ENCODE measurements at regions not wholly inside any gene's neighbourhood (a gene's known extent, or its start where the extent isn't known, plus 50 kb on each side); places are given as distances from the start of the nearest gene placed in this dataset.
"Not testable (repeated sequence)": the region's sequence is repeated elsewhere in the genome, so short reads cannot be mapped to it uniquely, and the experiment has no call there.

DNA sequence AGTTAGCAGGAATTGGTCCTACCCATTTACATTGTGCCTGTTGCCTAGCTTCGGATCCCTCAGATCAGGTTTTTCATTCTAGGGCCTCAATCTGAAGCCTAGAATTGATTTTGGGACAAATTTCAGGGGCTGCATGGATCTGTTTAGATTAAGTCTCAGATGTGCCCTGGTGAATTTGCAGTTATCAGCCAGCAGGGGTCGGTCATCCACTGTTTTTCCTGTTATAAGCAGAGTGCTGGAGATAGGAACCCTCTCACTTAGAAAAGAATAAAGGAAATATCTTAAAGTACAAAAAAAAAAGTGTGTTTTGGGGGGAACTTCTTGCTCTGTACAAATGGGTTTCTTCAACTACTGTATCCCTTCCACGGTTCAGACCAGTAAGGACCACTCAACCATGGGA is 212.5 kb downstream of the BCHE start:
- DNase-seq (ENCODE audit: low spot score): no peak

DNA sequence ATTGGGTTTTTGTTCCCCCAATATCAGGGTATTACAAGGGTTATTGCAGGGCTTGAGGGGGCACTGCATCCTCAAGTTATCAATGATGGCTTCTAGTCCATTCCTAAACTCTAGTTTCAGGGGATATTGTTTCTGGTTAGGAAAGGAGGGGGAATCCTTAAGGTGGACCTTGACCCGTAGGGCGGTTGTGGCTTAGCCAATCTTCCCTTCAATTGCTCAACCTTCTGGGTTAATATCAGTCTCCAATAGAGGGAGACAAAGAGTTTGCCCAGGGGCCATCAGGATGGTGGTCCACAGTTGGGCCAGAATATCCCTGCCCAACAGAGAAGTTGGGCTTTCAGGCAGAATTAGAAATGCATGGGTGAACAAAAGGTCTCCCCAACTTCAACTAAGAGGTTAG is 214.9 kb downstream of the BCHE start:
- no peak for DNase-seq (ENCODE audit: low spot score)

- DNase-seq (ENCODE audit: low spot score): no peak
Measured at GRCh38 chr3:165619069-165619468, 218.2 kb downstream of the BCHE start.

GRCh38 chr3:165617134-165617533 is 220.1 kb downstream of the BCHE start:
- no peak for DNase-seq (ENCODE audit: low spot score)

DNA sequence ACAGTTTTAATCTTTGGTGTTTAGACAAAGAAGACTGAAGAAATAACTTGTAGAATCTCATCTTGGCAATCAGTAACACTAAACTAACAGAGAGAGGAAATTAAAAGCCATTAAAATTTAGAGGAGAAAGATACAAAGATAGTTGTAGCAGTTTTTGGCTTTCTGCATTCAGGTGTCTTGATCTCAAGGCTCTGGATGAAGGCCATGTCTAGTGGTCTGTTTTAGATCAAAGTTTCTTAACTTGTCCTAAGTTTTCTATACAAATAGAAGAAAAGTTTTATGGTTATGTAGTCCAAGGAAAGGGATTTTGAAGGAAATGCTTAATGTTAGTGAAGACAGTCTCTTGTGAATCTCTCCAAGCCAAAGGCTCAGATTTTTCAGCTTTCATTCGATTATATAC is 222.9 kb downstream of the BCHE start:
- DNase-seq (ENCODE audit: low spot score): no peak

DNA sequence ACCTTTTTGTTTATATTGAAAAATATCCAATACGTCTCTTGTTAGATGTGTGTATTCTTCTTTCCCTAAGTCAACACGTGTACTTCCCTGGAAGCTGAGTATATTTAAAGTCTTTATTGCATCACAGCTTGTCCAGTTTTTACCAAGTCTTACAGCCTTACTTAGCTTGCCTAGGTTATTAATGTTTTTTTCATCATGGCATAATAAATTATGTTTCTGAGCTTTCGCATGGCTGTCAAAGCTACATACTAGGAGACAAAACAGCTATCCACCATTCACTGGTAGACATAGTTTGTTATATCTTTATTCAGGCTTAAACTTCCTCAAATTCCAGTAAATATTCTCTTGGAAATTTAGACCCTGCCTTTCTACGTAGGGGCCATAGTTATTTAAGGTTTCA is 224.2 kb downstream of the BCHE start:
- DNase-seq (ENCODE audit: low spot score): no peak

- no peak for DNase-seq (ENCODE audit: low spot score)
Measured at GRCh38 chr3:165607221-165607620, 230.0 kb downstream of the BCHE start.

GRCh38 chr3:165603196-165603595 is 234.0 kb downstream of the BCHE start:
- no peak for DNase-seq (ENCODE audit: low spot score)

DNA sequence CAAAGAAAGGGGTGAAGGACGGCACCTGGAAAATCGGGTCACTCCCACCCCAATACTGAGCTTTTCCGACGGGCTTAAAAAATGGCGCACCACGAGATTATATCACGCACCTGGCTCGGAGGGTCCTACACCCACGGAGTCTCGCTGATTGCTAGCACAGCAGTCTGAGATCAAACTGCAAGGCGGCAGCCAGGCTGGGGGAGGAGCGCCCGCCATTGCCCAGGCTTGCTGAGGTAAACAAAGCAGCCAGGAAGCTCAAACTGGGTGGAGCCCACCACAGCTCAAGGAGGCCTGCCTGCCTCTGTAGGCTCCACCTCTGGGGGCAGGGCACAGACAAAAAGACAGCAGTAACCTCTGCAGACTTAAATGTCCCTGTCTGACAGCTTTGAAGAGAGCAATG is 264.7 kb downstream of the BCHE start:
- DNase-seq (ENCODE audit: low spot score): not testable (repeated sequence)

DNA sequence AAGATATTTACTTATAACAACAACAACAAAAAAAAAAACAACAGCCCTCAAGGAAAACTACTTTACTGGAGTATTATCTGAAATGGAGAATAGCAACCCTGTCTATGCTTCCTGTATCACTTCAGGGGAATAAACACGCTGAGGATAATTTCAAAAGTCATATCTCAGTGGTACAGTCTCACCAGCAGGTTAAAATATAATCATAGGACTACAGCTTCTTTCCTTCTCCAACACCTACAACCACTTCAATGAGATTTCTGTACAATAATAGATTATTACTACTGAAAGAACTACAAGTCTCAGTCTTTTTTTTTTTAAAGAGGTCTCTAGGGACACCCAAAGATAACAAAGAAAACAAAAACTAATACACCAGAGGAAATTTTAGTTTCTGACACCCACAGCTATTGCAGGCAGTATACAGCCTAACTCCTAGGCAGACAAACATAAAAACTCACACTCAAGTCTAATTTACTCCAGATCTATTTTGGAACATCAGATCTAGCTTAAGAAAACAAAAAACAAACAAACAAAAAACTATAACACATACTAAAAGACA is 268.2 kb downstream of the BCHE start:
- no peak for DNase-seq (ENCODE audit: low spot score)

GRCh38 chr3:165555785-165556184 is 281.4 kb downstream of the BCHE start:
- no peak for DNase-seq (ENCODE audit: low spot score)

- DNase-seq (ENCODE audit: low spot score): no peak
Measured at GRCh38 chr3:165553371-165553770, 283.9 kb downstream of the BCHE start.

- no peak for DNase-seq (ENCODE audit: low spot score)
Measured at GRCh38 chr3:165549665-165550064, 287.6 kb downstream of the BCHE start.

DNA sequence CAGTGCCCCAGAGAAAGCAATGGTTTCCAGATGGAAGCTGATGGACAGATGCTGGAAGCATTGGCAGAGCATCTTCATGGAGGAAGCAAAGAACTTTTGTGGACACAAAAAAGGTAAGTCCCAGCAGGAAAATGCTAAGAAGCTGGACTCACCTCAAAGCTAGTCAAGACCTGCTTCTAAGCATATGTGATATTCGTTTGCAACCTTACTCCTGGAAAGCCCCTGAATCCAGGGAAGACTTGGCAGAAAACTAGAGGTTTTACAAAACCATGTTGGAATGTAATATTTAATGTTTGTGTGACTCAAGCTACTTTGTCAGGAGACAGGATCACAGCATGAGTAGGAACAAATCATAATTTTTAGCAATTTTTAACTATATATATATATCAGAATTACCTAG is 288.2 kb downstream of the BCHE start:
- DNase-seq (ENCODE audit: low spot score): no peak

DNA sequence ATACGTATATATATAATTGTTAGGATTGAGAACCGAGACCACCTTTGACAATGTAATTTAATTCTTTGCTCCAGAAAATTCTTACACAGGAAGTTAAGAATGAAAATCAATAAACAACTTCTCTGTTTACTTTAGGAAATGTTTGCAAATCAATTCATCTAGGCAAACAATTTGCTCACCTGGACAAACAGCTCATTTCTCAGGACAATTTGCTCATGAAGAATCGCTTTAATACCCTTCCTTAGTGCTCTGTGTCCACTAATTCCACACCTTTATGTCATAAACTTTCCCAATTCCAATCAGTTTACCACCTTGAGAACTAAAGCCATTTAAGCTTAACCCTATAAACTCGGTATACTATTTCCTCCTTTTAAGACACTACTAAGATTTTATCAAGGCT is 292.2 kb downstream of the BCHE start:
- DNase-seq (ENCODE audit: low spot score): no peak

DNA sequence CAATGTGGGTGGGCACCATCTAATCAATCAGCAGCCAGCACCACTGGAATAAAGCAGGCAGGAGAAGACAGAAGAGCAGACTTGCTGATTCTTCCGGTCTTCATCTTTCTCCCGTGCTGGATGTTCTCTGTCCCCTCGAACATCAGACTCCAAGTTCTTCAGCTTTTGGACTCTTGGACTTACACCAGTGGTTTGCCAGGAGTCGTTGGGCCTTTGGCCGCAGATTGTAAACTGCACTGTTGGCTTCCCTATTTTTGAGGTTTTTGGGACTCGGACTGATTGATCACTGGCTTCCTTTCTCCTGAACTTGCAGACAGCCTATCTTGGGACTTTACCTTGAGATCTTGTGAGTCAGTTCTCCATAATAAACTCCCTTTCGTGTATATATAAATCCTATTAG is 292.8 kb downstream of the BCHE start:
- DNase-seq (ENCODE audit: low spot score): no peak

DNA sequence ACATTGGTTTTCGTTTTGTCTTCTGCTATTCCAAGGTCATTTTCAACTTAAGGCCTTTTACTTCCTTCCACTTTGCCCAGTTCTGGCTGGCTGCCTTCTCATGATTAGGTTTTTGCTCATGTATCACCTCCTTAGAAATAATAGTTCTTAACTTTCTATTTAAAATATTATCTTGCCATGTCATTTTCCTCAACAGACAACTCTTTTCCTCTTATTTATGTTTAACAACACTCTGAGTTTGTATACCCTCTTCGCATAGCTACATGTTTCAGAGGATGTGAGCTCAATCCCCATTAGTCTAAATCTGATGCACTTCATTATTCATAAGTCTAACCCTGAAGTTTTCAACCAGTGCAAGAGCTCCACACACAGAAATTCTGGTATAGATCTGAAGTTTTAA is 299.1 kb downstream of the BCHE start:
- no peak for DNase-seq (ENCODE audit: low spot score)

- DNase-seq (ENCODE audit: low spot score): no peak
Measured at GRCh38 chr3:165532851-165533250, 304.4 kb downstream of the BCHE start.

GRCh38 chr3:165529451-165529850 is 307.8 kb downstream of the BCHE start:
- DNase-seq (ENCODE audit: low spot score): no peak

GRCh38 chr3:165526367-165526766 is 310.9 kb downstream of the BCHE start:
- no peak for DNase-seq (ENCODE audit: low spot score)

DNA sequence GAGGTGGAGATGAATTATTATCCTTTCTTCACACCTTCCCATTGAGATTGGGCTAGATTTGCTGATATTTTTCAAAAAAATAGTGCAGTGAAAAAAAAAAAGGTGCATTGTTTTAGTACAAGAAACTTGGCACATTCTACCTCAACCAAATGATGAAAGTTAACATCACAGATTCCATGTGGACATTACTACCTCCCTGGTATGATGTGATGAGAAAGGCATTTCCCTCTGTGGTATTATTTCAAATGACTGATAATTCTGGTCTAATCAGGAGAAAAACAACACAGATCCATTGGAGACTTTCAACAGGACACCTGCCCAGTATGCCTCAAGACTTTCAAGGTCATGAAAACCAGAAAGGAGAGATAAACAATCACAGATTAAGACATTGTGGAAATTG is 313.4 kb downstream of the BCHE start:
- DNase-seq (ENCODE audit: low spot score): no peak

GRCh38 chr3:165522386-165522785 is 314.8 kb downstream of the BCHE start:
- DNase-seq (ENCODE audit: low spot score): no peak

- DNase-seq (ENCODE audit: low spot score): no peak
Measured at GRCh38 chr3:165521131-165521871, 315.9 kb downstream of the BCHE start.

DNA sequence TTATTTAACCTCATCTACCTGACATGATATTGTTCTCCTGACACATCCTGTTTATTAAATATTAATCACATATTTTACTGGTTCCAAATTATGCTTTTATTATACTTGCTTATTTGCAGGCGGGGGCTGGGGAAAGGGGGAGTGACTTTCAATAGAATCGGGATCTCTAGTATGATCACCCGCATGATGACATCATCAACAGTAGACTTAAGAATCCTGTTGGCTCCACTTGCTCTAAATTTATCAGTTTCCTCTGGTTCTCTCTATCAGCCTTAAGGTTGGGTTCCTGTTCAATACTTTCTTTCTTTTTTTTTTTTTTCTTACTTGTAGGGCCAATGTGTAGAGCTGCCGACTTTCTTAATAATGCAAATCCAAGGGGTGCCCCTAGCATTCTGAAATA is 317.5 kb downstream of the BCHE start:
- DNase-seq (ENCODE audit: low spot score): no peak

Measured in LoVo (cell line).